Vagina (tissue), 2 donors: ENCODE measurements at regions not wholly inside any gene's neighbourhood (a gene's known extent, or its start where the extent isn't known, plus 50 kb on each side); places are given as distances from the start of the nearest gene placed in this dataset.

Experiments
- CTCF ChIP-seq, 3 experiments: fragments of 450-650 bp in 2 of 3; fragments of 200-600 bp in 1 of 3; sonication (generic) in 1 of 3; IDR thresholded peaks; one replicate each; pipeline ENCODE4 v1.5.1; 2017 to 2019; ENCODE audit warnings: antibody characterized with exemption in 3 of 3, mild to moderate bottlenecking in 2 of 3, moderate library complexity in 2 of 3
- POLR2A ChIP-seq, 2 donors: fragments of 450-650 bp; IDR thresholded peaks; one replicate each; pipeline ENCODE4 v1.6.1; 2017; ENCODE audit warnings: antibody characterized with exemption in 2 of 2, mild to moderate bottlenecking in 2 of 2, moderate library complexity in 2 of 2
- POLR2AphosphoS5 ChIP-seq, 2 donors: sonication (generic); formaldehyde crosslinking; IDR thresholded peaks; one replicate each; pipeline ENCODE4 v1.9.0; 2017; ENCODE audit warnings: antibody characterized with exemption in 2 of 2, mild to moderate bottlenecking in 2 of 2, low read depth in 1 of 2; ENCODE audit not compliant: insufficient read depth in 1 of 2

DNA sequence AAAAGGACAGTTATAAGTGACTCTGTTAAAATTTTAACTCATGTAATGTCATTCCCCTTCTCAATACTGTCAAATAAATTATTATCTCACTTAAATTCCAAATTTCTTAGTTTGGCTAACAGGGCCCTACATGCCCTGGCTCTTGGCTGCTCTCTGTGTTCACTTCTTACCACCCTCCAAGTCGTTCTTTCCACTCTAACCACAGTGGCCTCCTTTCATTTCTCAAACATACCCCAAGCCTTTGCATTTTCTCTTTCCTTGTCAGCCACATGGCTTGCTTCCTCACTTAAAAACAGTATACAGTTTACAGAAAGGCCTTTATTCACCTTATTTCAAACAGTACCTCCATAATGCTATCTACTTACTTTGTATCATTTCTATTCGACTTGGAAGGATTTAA is 737.1 kb upstream of the ZWINT start:
- no peak for TF ChIP-seq CTCF (IDR thresholded peaks at IDR 0.05)
- TF ChIP-seq POLR2A (IDR thresholded peaks at IDR 0.05), result no peak
- no peak for TF ChIP-seq POLR2AphosphoS5 (IDR thresholded peaks at IDR 0.05; ENCODE audit: insufficient read depth in 1 of 2, low read depth in 1 of 2)
